HL-60 (cell line): ENCODE measurements at regions not wholly inside any gene's neighbourhood (a gene's known extent, or its start where the extent isn't known, plus 50 kb on each side); places are given as distances from the start of the nearest gene placed in this dataset.

Experiments used
- DNase-seq, 2 experiments: peaks; one replicate each; pipeline ENCODE4 v3.0.0-alpha.2; 2010 to 2020; ENCODE audit warnings: low read depth in 1 of 2, low spot score in 1 of 2
- H3K27ac ChIP-seq: fragments of 250-450 bp; sonication (Bioruptor Pico); replicated peaks from 2 replicates; pipeline ENCODE4 v1.5.1; 2020; ENCODE audit warnings: mild to moderate bottlenecking, moderate library complexity
- H3K27me3 ChIP-seq: fragments of 250-450 bp; sonication (Bioruptor Pico); 2 replicates; pipeline ENCODE4 v1.5.1; 2021; ENCODE audit warnings: mild to moderate bottlenecking, moderate library complexity; ENCODE audit not compliant: insufficient read depth, poor library complexity, severe bottlenecking
- H3K4me3 ChIP-seq: replicated peaks from 2 replicates; pipeline ENCODE4 v1.5.1; 2011; ENCODE audit warnings: mild to moderate bottlenecking, control low read depth, low read length; ENCODE audit not compliant: insufficient read depth
- GABPA ChIP-seq: IDR thresholded peaks from 2 replicates; pipeline ENCODE4 v1.6.1; 2012; ENCODE audit warnings: low read depth
- POLR2AphosphoS5 ChIP-seq: IDR thresholded peaks from 2 replicates; pipeline ENCODE4 v1.6.1; 2012; ENCODE audit warnings: low read depth
- SPI1 ChIP-seq: IDR thresholded peaks from 2 replicates; pipeline ENCODE4 v1.6.1; 2012; ENCODE audit warnings: low read depth, mild to moderate bottlenecking, borderline replicate concordance
- TF ChIP-seq, protein P1 (sequence below): IDR thresholded peaks from one replicate; pipeline ENCODE4 v1.5.1; 2011; ENCODE audit warnings: low read length, control low read depth, inconsistent platforms; ENCODE audit not compliant: insufficient read depth
- TF ChIP-seq, protein P2 (sequence below): IDR thresholded peaks from 2 replicates; pipeline ENCODE4 v1.6.1; 2012; ENCODE audit warnings: low read depth; ENCODE audit not compliant: insufficient replicate concordance

DNA sequence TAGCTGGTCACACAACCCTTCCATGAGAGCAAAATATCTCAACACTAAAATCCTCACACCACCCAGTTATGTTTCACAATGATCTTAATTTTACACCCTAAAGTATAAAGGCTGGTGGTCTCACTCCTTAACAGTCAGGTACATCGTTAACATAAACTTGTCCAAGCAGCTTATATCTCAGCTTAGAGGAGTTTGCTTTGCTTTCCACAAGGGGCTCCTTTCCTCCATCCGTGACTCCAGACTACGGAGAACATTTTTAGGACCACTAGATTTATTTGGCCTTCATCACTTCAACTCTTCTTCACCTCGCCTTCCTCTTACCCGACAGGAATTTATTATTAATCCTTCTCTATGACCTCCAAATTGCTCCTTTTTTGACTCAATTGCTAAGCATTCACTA is 1014.1 kb upstream of the NUDT12 start:
- no peak overlapping the region for H3K27ac ChIP-seq
- H3K27me3 ChIP-seq, result no peaks in the 10 kb centered on the region
- H3K4me3 ChIP-seq, result no peak overlapping the region
- TF ChIP-seq POLR2AphosphoS5, result no peak
- TF ChIP-seq, protein P1, sequence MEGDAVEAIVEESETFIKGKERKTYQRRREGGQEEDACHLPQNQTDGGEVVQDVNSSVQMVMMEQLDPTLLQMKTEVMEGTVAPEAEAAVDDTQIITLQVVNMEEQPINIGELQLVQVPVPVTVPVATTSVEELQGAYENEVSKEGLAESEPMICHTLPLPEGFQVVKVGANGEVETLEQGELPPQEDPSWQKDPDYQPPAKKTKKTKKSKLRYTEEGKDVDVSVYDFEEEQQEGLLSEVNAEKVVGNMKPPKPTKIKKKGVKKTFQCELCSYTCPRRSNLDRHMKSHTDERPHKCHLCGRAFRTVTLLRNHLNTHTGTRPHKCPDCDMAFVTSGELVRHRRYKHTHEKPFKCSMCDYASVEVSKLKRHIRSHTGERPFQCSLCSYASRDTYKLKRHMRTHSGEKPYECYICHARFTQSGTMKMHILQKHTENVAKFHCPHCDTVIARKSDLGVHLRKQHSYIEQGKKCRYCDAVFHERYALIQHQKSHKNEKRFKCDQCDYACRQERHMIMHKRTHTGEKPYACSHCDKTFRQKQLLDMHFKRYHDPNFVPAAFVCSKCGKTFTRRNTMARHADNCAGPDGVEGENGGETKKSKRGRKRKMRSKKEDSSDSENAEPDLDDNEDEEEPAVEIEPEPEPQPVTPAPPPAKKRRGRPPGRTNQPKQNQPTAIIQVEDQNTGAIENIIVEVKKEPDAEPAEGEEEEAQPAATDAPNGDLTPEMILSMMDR, result no peak
- TF ChIP-seq, protein P2, sequence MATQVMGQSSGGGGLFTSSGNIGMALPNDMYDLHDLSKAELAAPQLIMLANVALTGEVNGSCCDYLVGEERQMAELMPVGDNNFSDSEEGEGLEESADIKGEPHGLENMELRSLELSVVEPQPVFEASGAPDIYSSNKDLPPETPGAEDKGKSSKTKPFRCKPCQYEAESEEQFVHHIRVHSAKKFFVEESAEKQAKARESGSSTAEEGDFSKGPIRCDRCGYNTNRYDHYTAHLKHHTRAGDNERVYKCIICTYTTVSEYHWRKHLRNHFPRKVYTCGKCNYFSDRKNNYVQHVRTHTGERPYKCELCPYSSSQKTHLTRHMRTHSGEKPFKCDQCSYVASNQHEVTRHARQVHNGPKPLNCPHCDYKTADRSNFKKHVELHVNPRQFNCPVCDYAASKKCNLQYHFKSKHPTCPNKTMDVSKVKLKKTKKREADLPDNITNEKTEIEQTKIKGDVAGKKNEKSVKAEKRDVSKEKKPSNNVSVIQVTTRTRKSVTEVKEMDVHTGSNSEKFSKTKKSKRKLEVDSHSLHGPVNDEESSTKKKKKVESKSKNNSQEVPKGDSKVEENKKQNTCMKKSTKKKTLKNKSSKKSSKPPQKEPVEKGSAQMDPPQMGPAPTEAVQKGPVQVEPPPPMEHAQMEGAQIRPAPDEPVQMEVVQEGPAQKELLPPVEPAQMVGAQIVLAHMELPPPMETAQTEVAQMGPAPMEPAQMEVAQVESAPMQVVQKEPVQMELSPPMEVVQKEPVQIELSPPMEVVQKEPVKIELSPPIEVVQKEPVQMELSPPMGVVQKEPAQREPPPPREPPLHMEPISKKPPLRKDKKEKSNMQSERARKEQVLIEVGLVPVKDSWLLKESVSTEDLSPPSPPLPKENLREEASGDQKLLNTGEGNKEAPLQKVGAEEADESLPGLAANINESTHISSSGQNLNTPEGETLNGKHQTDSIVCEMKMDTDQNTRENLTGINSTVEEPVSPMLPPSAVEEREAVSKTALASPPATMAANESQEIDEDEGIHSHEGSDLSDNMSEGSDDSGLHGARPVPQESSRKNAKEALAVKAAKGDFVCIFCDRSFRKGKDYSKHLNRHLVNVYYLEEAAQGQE, result no peak
- no peak for TF ChIP-seq GABPA
- no peak for TF ChIP-seq SPI1
- DNase-seq, result no peak

DNA sequence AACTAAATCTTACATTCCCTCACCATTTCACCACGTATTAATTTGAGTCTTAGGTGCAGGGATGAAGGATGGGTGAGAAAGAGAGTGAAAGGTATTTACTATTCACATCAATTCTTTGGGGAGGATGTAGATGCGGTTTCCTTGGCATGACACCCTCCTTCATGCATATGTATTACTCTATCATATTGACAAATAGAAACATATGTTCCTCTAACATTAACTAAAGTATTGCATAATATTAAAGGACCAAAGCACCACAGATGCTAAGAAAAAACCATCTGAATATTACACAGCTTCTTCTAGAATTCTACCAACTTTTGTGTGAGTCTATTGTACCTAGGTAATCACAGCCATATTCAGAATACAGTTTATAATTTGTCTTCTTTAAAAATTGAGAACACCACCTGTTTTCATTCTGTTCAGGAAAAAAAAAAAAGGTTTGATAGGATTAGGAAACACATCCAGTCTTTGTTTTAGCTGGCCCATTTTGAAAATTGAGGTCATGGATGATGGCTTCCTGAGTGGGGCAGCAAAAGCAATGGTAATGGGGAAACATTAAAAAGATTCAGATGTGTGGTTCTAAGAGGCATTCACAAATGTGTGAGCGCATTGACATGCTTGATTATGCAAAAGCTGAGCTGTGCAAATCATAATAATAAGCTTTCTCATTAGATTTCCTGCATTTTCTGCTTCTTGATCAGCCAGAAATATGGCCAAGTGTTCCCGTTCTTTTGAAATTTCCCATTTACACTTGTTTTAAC is 1011.5 kb upstream of the NUDT12 start:
- TF ChIP-seq, protein P1, result no peak
- no peak overlapping the region for H3K4me3 ChIP-seq
- no peak overlapping the region for H3K27ac ChIP-seq
- no peak for DNase-seq
- no peaks in the 10 kb centered on the region for H3K27me3 ChIP-seq

DNA sequence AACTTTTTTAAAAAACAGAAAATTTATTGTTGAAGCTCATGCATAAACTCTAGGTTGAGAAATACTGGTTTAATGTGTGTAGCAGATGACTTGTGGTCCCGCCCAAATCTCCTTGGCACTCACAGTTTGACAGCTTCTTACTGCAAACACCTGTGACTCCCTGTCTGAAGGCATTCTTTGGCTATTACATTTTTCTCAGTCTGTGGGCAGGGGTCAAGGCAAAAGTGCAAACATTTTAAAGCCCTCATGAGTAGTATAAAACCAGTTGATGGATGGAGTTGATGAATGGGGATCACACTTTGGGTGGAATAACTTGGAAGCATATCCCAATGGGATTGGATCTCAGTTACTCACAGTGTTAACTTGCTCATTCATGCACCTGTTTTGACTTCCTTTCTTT is 1007.0 kb upstream of the NUDT12 start:
- no peak overlapping the region for H3K4me3 ChIP-seq

More for the DNA sequence above, 1007.0 kb upstream of the NUDT12 start:
- Histone ChIP-seq H3K27ac (no peak overlapping the region), H3K27me3 (no peaks in the 10 kb centered on the region)
- TF ChIP-seq, protein P2, result no peak
- TF ChIP-seq GABPA (no peak), SPI1 (no peak), POLR2AphosphoS5 (no peak)
- TF ChIP-seq, protein P1, result no peak
- no peak for DNase-seq
